Vagina (tissue), 2 donors: ENCODE measurements at regions not wholly inside any gene's neighbourhood (a gene's known extent, or its start where the extent isn't known, plus 50 kb on each side); places are given as distances from the start of the nearest gene placed in this dataset.

Experiments used
- POLR2A ChIP-seq, 2 donors: fragments of 450-650 bp; IDR thresholded peaks; one replicate each; pipeline ENCODE4 v1.6.1; 2017; ENCODE audit warnings: antibody characterized with exemption in 2 of 2, mild to moderate bottlenecking in 2 of 2, moderate library complexity in 2 of 2
- TF ChIP-seq, protein P1 (sequence below), 3 experiments: fragments of 450-650 bp in 2 of 3; fragments of 200-600 bp in 1 of 3; sonication (generic) in 1 of 3; IDR thresholded peaks; one replicate each; pipeline ENCODE4 v1.5.1; 2017 to 2019; ENCODE audit warnings: antibody characterized with exemption in 3 of 3, mild to moderate bottlenecking in 2 of 3, moderate library complexity in 2 of 3

GRCh38 chr4:147011411-147011810 is 65.7 kb upstream of the TTC29 start:
- TF ChIP-seq, protein P1, sequence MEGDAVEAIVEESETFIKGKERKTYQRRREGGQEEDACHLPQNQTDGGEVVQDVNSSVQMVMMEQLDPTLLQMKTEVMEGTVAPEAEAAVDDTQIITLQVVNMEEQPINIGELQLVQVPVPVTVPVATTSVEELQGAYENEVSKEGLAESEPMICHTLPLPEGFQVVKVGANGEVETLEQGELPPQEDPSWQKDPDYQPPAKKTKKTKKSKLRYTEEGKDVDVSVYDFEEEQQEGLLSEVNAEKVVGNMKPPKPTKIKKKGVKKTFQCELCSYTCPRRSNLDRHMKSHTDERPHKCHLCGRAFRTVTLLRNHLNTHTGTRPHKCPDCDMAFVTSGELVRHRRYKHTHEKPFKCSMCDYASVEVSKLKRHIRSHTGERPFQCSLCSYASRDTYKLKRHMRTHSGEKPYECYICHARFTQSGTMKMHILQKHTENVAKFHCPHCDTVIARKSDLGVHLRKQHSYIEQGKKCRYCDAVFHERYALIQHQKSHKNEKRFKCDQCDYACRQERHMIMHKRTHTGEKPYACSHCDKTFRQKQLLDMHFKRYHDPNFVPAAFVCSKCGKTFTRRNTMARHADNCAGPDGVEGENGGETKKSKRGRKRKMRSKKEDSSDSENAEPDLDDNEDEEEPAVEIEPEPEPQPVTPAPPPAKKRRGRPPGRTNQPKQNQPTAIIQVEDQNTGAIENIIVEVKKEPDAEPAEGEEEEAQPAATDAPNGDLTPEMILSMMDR (IDR thresholded peaks at IDR 0.05), result no peak
- no peak for TF ChIP-seq POLR2A (IDR thresholded peaks at IDR 0.05)
